HG03066 (cell line): ENCODE measurements at regions not wholly inside any gene's neighbourhood (a gene's known extent, or its start where the extent isn't known, plus 50 kb on each side); places are given as distances from the start of the nearest gene placed in this dataset.

Experiments
- ATAC-seq: cut with Tn5 transposase; IDR thresholded peaks from one replicate; pipeline ENCODE4 v1.9.1; 2021; ENCODE audit warnings: low read depth; ENCODE audit not compliant: unreplicated experiment

DNA sequence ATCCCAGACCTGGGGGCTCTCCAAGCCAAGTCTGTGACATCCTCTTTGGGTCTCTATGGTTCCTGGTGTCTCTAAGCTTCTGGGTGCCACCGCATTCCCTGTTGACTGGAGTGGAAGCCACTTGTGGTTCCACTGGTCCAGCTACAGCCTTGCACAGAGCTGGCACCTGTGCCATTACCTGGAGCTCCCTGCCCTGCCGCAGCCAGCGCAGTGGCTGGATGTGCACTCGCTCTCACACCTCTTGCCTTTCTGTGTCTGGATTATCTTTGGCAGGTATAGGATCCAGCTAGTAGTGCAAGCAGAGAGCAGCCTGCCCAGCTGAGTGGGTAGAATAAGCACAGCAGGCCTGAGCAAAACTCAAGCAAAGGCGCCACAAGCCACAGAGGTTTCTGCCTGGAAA is 1635.5 kb downstream of the OTOL1 start:
- ATAC-seq: no peak

DNA sequence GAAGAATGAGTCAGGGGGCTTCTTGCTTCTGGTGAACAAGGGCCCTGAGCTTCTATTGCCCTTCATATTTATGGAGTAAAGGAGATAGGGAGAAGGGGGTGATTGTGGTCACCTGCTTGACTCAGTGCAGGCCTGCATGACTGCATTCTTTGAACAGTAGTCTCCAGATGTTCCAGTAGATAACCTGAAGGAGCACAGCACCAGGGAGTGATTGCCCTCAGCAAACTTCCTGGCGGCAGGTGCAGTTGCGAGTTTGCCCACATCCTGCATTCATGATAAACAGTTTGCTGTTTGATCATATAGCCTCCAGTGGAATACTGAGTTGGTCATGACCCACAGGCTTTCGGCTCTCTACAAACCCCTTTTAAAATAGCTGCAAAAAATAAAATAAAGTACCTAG is 1632.7 kb downstream of the OTOL1 start:
- ATAC-seq: no peak

DNA sequence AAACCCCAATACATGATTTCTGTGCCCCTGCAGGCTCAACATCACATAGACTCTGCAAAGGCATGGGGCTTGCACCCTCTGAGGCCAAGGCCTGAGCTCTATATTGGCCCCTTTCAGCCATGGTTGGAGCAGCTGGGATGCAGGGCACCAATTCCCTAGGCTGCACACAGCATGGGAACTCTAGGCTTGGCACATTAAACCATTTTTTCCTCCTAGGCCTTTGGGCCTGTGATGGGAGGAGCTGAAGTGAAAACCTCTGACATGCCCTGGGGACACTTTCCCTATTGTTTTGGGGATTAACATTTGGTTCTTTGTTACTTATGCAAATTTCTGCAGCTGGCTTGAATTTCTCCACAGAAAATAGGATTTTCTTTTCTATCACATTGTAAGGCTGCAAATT is 1629.5 kb downstream of the OTOL1 start:
- no peak for ATAC-seq
